Naive thymus-derived CD4-positive, alpha-beta T cell (primary cell): ENCODE measurements at regions not wholly inside any gene's neighbourhood (a gene's known extent, or its start where the extent isn't known, plus 50 kb on each side); places are given as distances from the start of the nearest gene placed in this dataset.

Experiments used
- ATAC-seq: fragments of 150-1000 bp; cut with Tn5 transposase; 2 replicates; pipeline ENCODE4 v1.10.0; 2021; ENCODE audit warnings: mild to moderate bottlenecking, moderate library complexity
- CTCF ChIA-PET: fragments of 350-600 bp; sonication (Branson Sonifier 250); formaldehyde crosslinking; loops from one replicate; lab custom pipeline; 2021; ENCODE audit warnings: antibody characterized with exemption; lab: Charles Lee
- POLR2A ChIA-PET: fragments of 350-600 bp; sonication (Branson Sonifier 250); formaldehyde crosslinking; loops from one replicate; lab custom pipeline; 2021; ENCODE audit warnings: antibody characterized with exemption, inconsistent platforms; lab: Charles Lee
- DNase-seq, 9 donors: peaks; one replicate each; pipeline versions ENCODE4 v3.0.0 to v3.0.0-alpha.2; 2020 to 2022; ENCODE audit warnings: mixed read lengths in 1 of 9
- H3K27ac ChIP-seq: one replicate; pipeline ENCODE4 v1.7.0; 2013; ENCODE audit warnings: mild to moderate bottlenecking, low read depth, low read length, moderate library complexity
- H3K27me3 ChIP-seq, 2 donors: one replicate each; pipeline ENCODE4 v1.7.0; 2013; ENCODE audit warnings: low read length in 2 of 2, mild to moderate bottlenecking in 2 of 2, moderate library complexity in 2 of 2; ENCODE audit not compliant: control insufficient read depth in 2 of 2, insufficient read depth in 2 of 2
- H3K36me3 ChIP-seq, 3 experiments: 1 replicate in 2 of 3; 2 replicates in 1 of 3; pipeline ENCODE4 v1.7.0; 2013; ENCODE audit warnings: low read length in 3 of 3, mild to moderate bottlenecking in 3 of 3, moderate library complexity in 1 of 3; ENCODE audit not compliant: insufficient read depth in 3 of 3, control insufficient read depth in 2 of 3
- H3K4me1 ChIP-seq, 2 donors: one replicate each; pipeline ENCODE4 v1.7.0; 2013; ENCODE audit warnings: low read length in 2 of 2, mild to moderate bottlenecking in 2 of 2, moderate library complexity in 1 of 2; ENCODE audit not compliant: control insufficient read depth in 2 of 2, insufficient read depth in 2 of 2
- H3K4me3 ChIP-seq: 2 replicates; pipeline ENCODE4 v1.7.0; 2013; ENCODE audit warnings: mild to moderate bottlenecking, low read length
- H3K9me3 ChIP-seq, 3 experiments: 1 replicate in 2 of 3; 2 replicates in 1 of 3; pipeline ENCODE4 v1.7.0; 2013; ENCODE audit warnings: low read length in 3 of 3; ENCODE audit not compliant: control insufficient read depth in 2 of 3
- H3K27ac Mint-ChIP-seq, 9 donors: one replicate each; pipeline ENCODE4 v1.8.0; 2020 to 2022; ENCODE audit warnings: mixed read lengths in 9 of 9, mild to moderate bottlenecking in 8 of 9, moderate library complexity in 5 of 9, inconsistent platforms in 2 of 9
- H3K27me3 Mint-ChIP-seq, 5 donors: one replicate each; pipeline ENCODE4 v1.8.0; 2021 to 2022; ENCODE audit warnings: mixed read lengths in 5 of 5, mild to moderate bottlenecking in 1 of 5
- H3K36me3 Mint-ChIP-seq, 5 donors: one replicate each; pipeline ENCODE4 v1.8.0; 2020 to 2022; ENCODE audit warnings: mixed read lengths in 5 of 5, mild to moderate bottlenecking in 3 of 5, inconsistent platforms in 1 of 5
- H3K4me1 Mint-ChIP-seq, 7 donors: one replicate each; pipeline ENCODE4 v1.8.0; 2020 to 2022; ENCODE audit warnings: mixed read lengths in 7 of 7, mild to moderate bottlenecking in 3 of 7, inconsistent platforms in 1 of 7
- H3K4me3 Mint-ChIP-seq, 10 donors: one replicate each; pipeline ENCODE4 v1.8.0; 2020 to 2022; ENCODE audit warnings: mild to moderate bottlenecking in 10 of 10, mixed read lengths in 10 of 10, moderate library complexity in 6 of 10, inconsistent platforms in 2 of 10
- H3K9me3 Mint-ChIP-seq, 11 donors: one replicate each; pipeline ENCODE4 v1.8.0; 2020 to 2022; ENCODE audit warnings: mixed read lengths in 11 of 11, mild to moderate bottlenecking in 4 of 11, inconsistent platforms in 1 of 11, moderate library complexity in 1 of 11
- intact Hi-C, 2 donors: fragments of 100-400 bp; cut with micrococcal nuclease; formaldehyde crosslinking; loops; one replicate each; pipeline ENCODE4 v1.15.1; 2023

DNA sequence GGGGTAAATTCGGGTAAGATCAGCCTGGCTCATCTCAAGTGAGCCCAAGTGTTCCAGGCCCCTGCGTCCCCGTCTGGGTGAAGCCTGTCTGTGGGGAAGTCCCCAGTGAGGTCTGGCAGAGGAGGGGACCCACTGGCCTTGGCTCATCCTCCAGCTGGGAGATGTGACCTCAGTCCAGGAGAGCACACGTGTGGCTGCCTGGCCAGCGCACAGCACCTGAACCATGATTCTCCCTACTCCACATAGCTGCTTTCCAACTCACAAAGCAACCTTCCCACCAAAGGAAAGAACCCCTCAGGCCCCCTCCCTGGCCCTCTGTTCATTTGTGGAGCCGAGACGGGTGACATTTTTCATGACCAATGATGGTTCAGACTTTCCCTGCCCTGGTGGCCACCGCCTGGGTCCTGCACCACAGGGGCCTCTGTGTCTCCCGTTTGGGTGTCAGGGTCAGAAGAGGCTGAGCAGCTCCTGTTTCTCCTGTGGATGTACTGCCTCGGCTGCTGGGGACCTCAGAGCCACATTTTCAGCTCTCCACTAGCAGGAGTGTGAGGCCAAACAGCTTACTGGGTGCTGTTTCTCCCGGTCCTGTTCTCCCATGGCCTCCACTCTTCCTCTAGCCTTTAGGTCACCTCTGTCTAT, 111.4 kb downstream of the CPZ start:
- Mint-ChIP-seq H3K4me3 (no peak overlapping the region), H3K4me1 (no peaks in the 10 kb centered on the region), H3K27me3 (peaks cover 0 to 30% (median 3%) of the 10 kb centered on the region in 5 donors), H3K9me3 (peaks cover 0 to 4% (median 0%) of the 10 kb centered on the region in 11 donors), H3K27ac (no peak overlapping the region), H3K36me3 (no peaks in the 10 kb centered on the region)
- H3K4me3 ChIP-seq, result no peak overlapping the region
- intact Hi-C loops, result no loop called here
- POLR2A ChIA-PET, result no interaction called here
- H3K4me1 ChIP-seq, result no peaks in the 10 kb centered on the region
- H3K27me3 ChIP-seq, result no peaks in the 10 kb centered on the region
- DNase-seq (no peak), ATAC-seq (no peak)
- H3K36me3 ChIP-seq, result no peaks in the 10 kb centered on the region
- CTCF ChIA-PET, result no interaction called here
- no peaks in the 10 kb centered on the region for H3K9me3 ChIP-seq
- H3K27ac ChIP-seq, result no peak overlapping the region

DNA sequence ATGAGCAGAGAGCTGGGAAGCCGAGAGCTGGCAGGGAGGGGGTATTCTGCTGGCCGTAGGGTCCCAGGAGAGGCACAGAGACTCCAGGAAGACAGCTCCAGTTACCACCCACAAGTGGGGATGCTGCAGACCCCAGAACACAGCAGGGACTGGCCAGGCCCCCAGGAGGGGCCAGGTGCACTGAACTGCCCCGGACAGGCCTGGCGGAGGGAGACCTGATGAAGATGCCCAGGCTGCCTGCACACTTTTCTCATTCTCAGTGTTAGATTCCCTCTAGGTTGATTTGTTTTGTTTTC, 110.8 kb downstream of the CPZ start:
- no peaks in the 10 kb centered on the region for H3K27me3 ChIP-seq
- intact Hi-C loops, result no loop called here
- POLR2A ChIA-PET, result no interaction called here

DNA sequence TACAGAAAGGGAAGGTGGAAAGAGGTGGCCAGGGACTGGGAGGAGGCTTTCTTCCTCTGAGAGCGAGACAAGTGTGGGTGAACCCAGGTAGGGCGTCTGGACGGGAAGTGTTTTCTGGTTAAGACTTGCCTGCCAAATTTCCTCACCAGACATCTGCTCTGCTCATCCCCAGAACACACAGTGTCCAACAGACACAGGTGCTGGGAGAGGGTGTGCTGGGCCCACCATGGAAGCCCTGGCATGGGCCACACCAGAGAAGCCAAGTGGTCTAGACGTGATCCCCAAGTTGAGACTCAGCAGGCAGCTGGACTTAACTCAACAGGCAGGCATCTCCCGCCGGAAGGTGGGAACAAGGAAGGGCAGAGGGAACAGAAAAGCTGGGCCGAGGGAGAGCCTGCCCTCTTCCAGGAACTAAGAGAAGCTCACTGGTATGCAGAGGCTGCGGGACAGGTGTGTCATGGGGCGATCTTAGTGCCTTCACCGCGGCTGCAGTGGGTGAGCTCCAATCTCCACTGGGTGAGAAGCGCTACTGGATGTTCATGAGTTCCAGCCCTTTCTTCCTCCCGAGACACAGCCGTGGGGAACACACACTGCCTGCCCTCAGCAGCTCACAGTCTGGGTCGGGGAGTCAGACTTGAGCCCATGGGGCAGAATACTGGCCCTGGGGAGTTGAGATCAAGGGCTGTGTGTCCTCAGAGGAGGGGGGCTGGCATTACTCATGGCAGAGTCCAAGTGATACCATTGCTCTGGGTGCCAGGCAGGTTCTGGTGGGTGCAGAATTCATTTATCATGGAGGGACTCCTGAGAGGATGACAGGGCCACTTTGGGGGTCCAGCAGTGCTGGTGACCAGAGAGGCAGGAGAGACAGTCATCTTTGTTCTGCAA, 110.2 kb downstream of the CPZ start:
- Histone ChIP-seq H3K4me1 (no peaks in the 10 kb centered on the region), H3K4me3 (no peak overlapping the region), H3K27me3 (no peaks in the 10 kb centered on the region), H3K36me3 (no peaks in the 10 kb centered on the region), H3K27ac (no peak overlapping the region), H3K9me3 (no peaks in the 10 kb centered on the region)
- Mint-ChIP-seq H3K27ac (no peak overlapping the region), H3K4me3 (no peak overlapping the region), H3K9me3 (peaks cover 0 to 3% (median 0%) of the 10 kb centered on the region in 11 donors), H3K36me3 (no peaks in the 10 kb centered on the region), H3K27me3 (peaks cover 0 to 30% (median 3%) of the 10 kb centered on the region in 5 donors), H3K4me1 (no peaks in the 10 kb centered on the region)
- ChIA-PET POLR2A (no interaction called here), CTCF (no interaction called here)
- intact Hi-C loops, result no loop called here
- DNase-seq, result no peak
- ATAC-seq, result no peak

More for the DNA sequence above, 110.8 kb downstream of the CPZ start:
- Histone ChIP-seq H3K9me3 (no peaks in the 10 kb centered on the region), H3K4me3 (no peak overlapping the region), H3K36me3 (no peaks in the 10 kb centered on the region), H3K27ac (no peak overlapping the region), H3K4me1 (no peaks in the 10 kb centered on the region)
- CTCF ChIA-PET, result no interaction called here
- Mint-ChIP-seq H3K27me3 (peaks cover 0 to 30% (median 3%) of the 10 kb centered on the region in 5 donors), H3K27ac (no peak overlapping the region), H3K36me3 (no peaks in the 10 kb centered on the region), H3K4me1 (no peaks in the 10 kb centered on the region), H3K9me3 (peaks cover 0 to 3% (median 0%) of the 10 kb centered on the region in 11 donors), H3K4me3 (no peak overlapping the region)
- ATAC-seq (no peak), DNase-seq (no peak)

DNA sequence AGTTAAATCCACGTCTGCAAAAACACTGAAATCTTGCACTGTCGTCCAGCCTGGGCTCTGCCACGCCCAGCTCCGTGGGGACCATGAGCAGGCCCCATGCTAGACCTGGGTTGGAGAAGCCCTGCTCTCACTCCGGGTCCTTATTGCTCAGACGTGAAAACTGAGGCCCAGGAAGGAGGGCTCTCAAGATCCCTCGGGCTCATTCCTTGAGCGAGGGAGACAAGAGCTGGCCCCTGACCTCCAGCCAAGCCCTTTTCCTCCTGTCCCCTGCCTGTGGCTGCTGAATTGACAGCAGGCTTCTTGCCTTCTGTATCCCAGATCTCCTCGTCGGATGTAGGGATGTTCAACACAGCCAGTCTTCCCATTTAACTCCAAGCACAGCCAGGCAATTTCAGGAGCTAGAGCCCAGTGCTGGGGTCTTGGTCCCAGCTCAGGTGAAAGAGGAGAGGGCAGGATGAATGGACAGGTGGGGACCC, 109.5 kb downstream of the CPZ start:
- no peaks in the 10 kb centered on the region for H3K9me3 ChIP-seq
- Mint-ChIP-seq H3K27me3 (peaks cover 0 to 28% (median 3%) of the 10 kb centered on the region in 5 donors), H3K4me1 (no peaks in the 10 kb centered on the region), H3K4me3 (no peak overlapping the region), H3K27ac (no peak overlapping the region), H3K36me3 (no peaks in the 10 kb centered on the region), H3K9me3 (peaks cover 0 to 5% (median 0%) of the 10 kb centered on the region in 11 donors)
- no peaks in the 10 kb centered on the region for H3K27me3 ChIP-seq
- H3K4me1 ChIP-seq, result no peaks in the 10 kb centered on the region
- H3K4me3 ChIP-seq, result no peak overlapping the region
- no peak for ATAC-seq
- H3K27ac ChIP-seq, result no peak overlapping the region
- H3K36me3 ChIP-seq, result no peaks in the 10 kb centered on the region
- CTCF ChIA-PET, result no interaction called here
- POLR2A ChIA-PET, result no interaction called here
- intact Hi-C loops, result no loop called here
- DNase-seq, result no peak

DNA sequence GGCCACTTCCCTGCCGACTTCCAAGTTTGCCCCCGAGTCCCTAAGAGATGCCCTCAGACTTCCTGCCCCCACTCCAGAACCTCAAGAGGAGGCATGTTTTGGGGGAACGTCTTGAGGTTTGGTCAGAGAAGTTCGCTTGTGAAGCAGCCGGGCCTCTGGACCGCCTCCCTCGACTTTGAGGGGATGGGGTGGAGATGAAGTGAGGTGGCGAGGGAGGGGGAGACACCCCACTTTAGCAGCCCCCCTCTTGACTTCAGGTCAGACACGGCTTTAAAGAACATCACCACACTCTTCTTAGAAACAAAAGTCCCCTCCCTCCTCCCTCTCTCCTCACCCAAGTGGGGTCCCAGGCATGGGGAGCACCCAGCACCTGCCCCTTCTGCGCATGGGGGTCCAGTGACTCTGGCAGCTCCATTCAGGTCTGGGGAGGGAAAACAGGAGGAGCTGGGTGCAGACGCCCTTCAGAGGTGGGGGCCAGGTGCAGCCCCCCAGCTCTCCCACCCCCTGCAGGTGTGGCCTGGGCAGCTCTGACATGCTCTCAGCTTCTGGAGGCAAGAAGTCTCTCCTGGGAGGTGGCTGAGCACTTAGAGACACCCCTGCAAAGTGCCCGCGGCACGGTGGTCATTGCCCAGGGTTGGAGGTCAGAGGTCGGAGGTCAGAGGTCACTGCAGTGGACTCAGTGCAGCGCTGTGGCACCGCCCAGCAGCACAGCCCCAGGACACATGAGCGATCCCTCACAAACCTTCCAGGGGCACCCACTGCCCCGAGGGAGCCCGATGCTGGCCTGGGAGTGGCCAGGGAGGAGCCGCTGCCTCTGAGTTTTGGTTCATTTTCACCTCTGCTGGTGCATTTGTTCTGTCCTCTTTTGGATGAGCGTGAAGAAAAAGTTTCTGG, 108.8 kb downstream of the CPZ start:
- H3K36me3 Mint-ChIP-seq, result no peaks in the 10 kb centered on the region
- H3K27me3 Mint-ChIP-seq, result peaks cover 0 to 32% (median 6%) of the 10 kb centered on the region in 5 donors
- H3K4me1 Mint-ChIP-seq, result no peaks in the 10 kb centered on the region
- H3K9me3 Mint-ChIP-seq, result peaks cover 0 to 8% (median 0%) of the 10 kb centered on the region in 11 donors
- H3K27ac Mint-ChIP-seq, result no peak overlapping the region
- DNase-seq (no peak), ATAC-seq (no peak)
- Histone ChIP-seq H3K9me3 (no peaks in the 10 kb centered on the region), H3K36me3 (no peaks in the 10 kb centered on the region), H3K27me3 (no peaks in the 10 kb centered on the region), H3K4me1 (no peaks in the 10 kb centered on the region), H3K4me3 (no peak overlapping the region), H3K27ac (no peak overlapping the region)
- CTCF ChIA-PET, result no interaction called here
- no peak overlapping the region for H3K4me3 Mint-ChIP-seq
- POLR2A ChIA-PET, result no interaction called here
- intact Hi-C loops, result no loop called here

DNA sequence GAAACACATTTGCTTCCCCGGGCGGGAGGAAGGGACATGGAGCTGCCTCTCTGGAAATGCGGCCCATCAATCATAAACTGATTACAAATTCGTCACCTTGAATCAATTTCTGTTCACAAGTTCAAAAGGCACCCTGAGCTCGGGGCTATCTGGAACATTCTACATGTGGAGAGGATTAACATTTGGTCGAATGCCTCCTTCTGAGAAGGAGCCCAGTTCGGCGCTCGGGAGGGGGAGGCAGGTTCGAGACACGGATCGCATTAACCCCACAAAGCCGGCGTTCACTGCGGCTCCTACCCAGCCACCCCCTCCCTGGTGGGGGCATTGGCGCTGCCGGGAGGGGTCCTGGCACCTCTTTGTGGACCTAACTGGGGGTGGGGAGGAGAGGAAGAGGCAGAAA, 108.0 kb downstream of the CPZ start:
- no peak for DNase-seq

More for the DNA sequence above, 108.0 kb downstream of the CPZ start:
- H3K36me3 ChIP-seq, result no peaks in the 10 kb centered on the region
- ATAC-seq, result no peak
- no peaks in the 10 kb centered on the region for H3K27me3 ChIP-seq
- POLR2A ChIA-PET, result no interaction called here
- no peaks in the 10 kb centered on the region for H3K36me3 Mint-ChIP-seq
- no peak overlapping the region for H3K4me3 ChIP-seq
- no peaks in the 10 kb centered on the region for H3K4me1 ChIP-seq
- H3K27ac Mint-ChIP-seq, result no peak overlapping the region
- H3K4me1 Mint-ChIP-seq, result no peaks in the 10 kb centered on the region
- intact Hi-C loops, result no loop called here
- no peaks in the 10 kb centered on the region for H3K9me3 ChIP-seq
- H3K27me3 Mint-ChIP-seq, result peaks cover 0 to 39% (median 6%) of the 10 kb centered on the region in 5 donors
- H3K27ac ChIP-seq, result no peak overlapping the region
- H3K9me3 Mint-ChIP-seq, result peaks cover 0 to 8% (median 0%) of the 10 kb centered on the region in 11 donors
- CTCF ChIA-PET, result no interaction called here
- H3K4me3 Mint-ChIP-seq, result no peak overlapping the region
